ENCODE measurements at regions not wholly inside any gene's neighbourhood (a gene's known extent, or its start where the extent isn't known, plus 50 kb on each side); places are given as distances from the start of the nearest gene placed in this dataset.

GRCh38 chr19:23522431-23522830 lies 127.2 kb upstream of the ZNF91 start:
- H3K4me3 ChIP-seq (ENCODE audit: low read depth, low read length): no peak overlapping the region
- no peak for TF ChIP-seq CTCF (conservative IDR thresholded peaks at IDR 0.05; ENCODE audit: low read depth, low read length)
- DNase-seq (ENCODE audit: low read depth): no peak

- TF ChIP-seq CTCF (conservative IDR thresholded peaks at IDR 0.05; ENCODE audit: low read depth, low read length): no peak
- H3K4me3 ChIP-seq (ENCODE audit: low read depth, low read length): no peak overlapping the region
- no peak for DNase-seq (ENCODE audit: low read depth)
These were observed 126.2 kb upstream of the ZNF91 start for GRCh38 chr19:23521471-23521870.

- TF ChIP-seq CTCF (conservative IDR thresholded peaks at IDR 0.05; ENCODE audit: low read depth, low read length): no peak
- H3K4me3 ChIP-seq (ENCODE audit: low read depth, low read length): no peak overlapping the region
- no peak for DNase-seq (ENCODE audit: low read depth)
These were observed 125.2 kb upstream of the ZNF91 start for GRCh38 chr19:23520441-23520840.

- no peak for DNase-seq (ENCODE audit: low read depth)
- no peak for TF ChIP-seq CTCF (conservative IDR thresholded peaks at IDR 0.05; ENCODE audit: low read depth, low read length)
- H3K4me3 ChIP-seq (ENCODE audit: low read depth, low read length): no peak overlapping the region
These were observed 123.8 kb upstream of the ZNF91 start for GRCh38 chr19:23519031-23519430.

- no peak for TF ChIP-seq CTCF (conservative IDR thresholded peaks at IDR 0.05; ENCODE audit: low read depth, low read length)
- no peak overlapping the region for H3K4me3 ChIP-seq (ENCODE audit: low read depth, low read length)
- DNase-seq (ENCODE audit: low read depth): no peak
These were observed 121.0 kb upstream of the ZNF91 start for GRCh38 chr19:23516266-23516665.

GRCh38 chr19:23515551-23515950 lies 120.3 kb upstream of the ZNF91 start:
- no peak overlapping the region for H3K4me3 ChIP-seq (ENCODE audit: low read depth, low read length)
- DNase-seq (ENCODE audit: low read depth): no peak
- TF ChIP-seq CTCF (conservative IDR thresholded peaks at IDR 0.05; ENCODE audit: low read depth, low read length): no peak

- no peak for DNase-seq (ENCODE audit: low read depth)
- TF ChIP-seq CTCF (conservative IDR thresholded peaks at IDR 0.05; ENCODE audit: low read depth, low read length): no peak
These were observed 117.1 kb upstream of the ZNF91 start for GRCh38 chr19:23512151-23512925.

More at GRCh38 chr19:23512151-23512925, 117.1 kb upstream of the ZNF91 start:
- H3K4me3 ChIP-seq (ENCODE audit: low read depth, low read length): no peak overlapping the region

Measured in epithelial cell of proximal tubule (primary cell).